ENCODE measurements at regions not wholly inside any gene's neighbourhood (a gene's known extent, or its start where the extent isn't known, plus 50 kb on each side); places are given as distances from the start of the nearest gene placed in this dataset.

DNA sequence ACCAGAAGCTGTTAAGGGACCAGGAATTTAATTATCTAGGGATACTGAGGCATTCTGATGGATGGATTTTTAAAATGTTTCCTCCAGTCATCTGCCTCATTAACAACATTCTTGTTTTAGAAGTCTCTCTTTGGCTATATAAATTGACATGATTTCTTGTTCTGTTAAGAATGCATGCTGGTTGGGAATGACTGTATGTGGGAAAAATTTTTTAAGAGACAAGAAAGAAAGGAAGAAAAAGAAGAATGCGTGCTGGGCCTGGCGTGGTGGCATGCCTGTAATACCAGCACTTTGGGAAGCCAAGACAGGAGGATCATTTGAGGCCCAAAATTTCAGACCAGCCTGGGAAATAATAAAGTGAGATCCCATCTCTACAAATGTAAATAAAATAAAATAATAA lies 203.6 kb downstream of the GJA1 start:
- TF ChIP-seq POLR2AphosphoS5 (IDR thresholded peaks at IDR 0.05): no peak
- TF ChIP-seq, protein P1, sequence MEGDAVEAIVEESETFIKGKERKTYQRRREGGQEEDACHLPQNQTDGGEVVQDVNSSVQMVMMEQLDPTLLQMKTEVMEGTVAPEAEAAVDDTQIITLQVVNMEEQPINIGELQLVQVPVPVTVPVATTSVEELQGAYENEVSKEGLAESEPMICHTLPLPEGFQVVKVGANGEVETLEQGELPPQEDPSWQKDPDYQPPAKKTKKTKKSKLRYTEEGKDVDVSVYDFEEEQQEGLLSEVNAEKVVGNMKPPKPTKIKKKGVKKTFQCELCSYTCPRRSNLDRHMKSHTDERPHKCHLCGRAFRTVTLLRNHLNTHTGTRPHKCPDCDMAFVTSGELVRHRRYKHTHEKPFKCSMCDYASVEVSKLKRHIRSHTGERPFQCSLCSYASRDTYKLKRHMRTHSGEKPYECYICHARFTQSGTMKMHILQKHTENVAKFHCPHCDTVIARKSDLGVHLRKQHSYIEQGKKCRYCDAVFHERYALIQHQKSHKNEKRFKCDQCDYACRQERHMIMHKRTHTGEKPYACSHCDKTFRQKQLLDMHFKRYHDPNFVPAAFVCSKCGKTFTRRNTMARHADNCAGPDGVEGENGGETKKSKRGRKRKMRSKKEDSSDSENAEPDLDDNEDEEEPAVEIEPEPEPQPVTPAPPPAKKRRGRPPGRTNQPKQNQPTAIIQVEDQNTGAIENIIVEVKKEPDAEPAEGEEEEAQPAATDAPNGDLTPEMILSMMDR (IDR thresholded peaks at IDR 0.05): no peak
- TF ChIP-seq EP300 (IDR thresholded peaks at IDR 0.05): no peak

All from gastroesophageal sphincter (tissue), 3 donors.